ENCODE measurements at regions not wholly inside any gene's neighbourhood (a gene's known extent, or its start where the extent isn't known, plus 50 kb on each side); places are given as distances from the start of the nearest gene placed in this dataset.

GRCh38 chr13:110062077-110062776 lies 244.7 kb downstream of the COL4A1 start:
- no peaks in the 10 kb centered on the region for H3K27me3 ChIP-seq (replicated peaks; ENCODE audit: control insufficient read depth, insufficient read depth, low read length)

GRCh38 chr13:110061270-110061669 lies 245.7 kb downstream of the COL4A1 start:
- CTCF ChIA-PET: no interaction called here
- no peaks in the 10 kb centered on the region for H3K27me3 ChIP-seq (replicated peaks; ENCODE audit: control insufficient read depth, insufficient read depth, low read length)
- no peaks in the 10 kb centered on the region for H3K4me1 Mint-ChIP-seq (ENCODE audit: low read depth, unreplicated experiment)
- POLR2A ChIA-PET: no interaction called here
- H3K4me3 Mint-ChIP-seq (ENCODE audit: unreplicated experiment): no peak overlapping the region
- intact Hi-C loops (cut with micrococcal nuclease; ENCODE audit: unreplicated experiment): no loop called here
- TF ChIP-seq, protein P1, sequence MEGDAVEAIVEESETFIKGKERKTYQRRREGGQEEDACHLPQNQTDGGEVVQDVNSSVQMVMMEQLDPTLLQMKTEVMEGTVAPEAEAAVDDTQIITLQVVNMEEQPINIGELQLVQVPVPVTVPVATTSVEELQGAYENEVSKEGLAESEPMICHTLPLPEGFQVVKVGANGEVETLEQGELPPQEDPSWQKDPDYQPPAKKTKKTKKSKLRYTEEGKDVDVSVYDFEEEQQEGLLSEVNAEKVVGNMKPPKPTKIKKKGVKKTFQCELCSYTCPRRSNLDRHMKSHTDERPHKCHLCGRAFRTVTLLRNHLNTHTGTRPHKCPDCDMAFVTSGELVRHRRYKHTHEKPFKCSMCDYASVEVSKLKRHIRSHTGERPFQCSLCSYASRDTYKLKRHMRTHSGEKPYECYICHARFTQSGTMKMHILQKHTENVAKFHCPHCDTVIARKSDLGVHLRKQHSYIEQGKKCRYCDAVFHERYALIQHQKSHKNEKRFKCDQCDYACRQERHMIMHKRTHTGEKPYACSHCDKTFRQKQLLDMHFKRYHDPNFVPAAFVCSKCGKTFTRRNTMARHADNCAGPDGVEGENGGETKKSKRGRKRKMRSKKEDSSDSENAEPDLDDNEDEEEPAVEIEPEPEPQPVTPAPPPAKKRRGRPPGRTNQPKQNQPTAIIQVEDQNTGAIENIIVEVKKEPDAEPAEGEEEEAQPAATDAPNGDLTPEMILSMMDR (IDR thresholded peaks at IDR 0.05; ENCODE audit: insufficient read depth in 1 of 2, low read depth in 1 of 2, low read length in 1 of 2, severe bottlenecking in 1 of 2, unreplicated experiment in 1 of 2): no peak
- H3K27ac Mint-ChIP-seq (ENCODE audit: unreplicated experiment): no peak overlapping the region
- H3K9me3 Mint-ChIP-seq (ENCODE audit: unreplicated experiment): no peaks in the 10 kb centered on the region
- no peaks in the 10 kb centered on the region for H3K36me3 ChIP-seq (ENCODE audit: control insufficient read depth, insufficient read depth, low read length)
- no peak for DNase-seq
- no peak overlapping the region for H3K4me3 ChIP-seq (ENCODE audit: low read depth, low read length)
- H3K36me3 Mint-ChIP-seq (ENCODE audit: insufficient read depth, unreplicated experiment): no peaks in the 10 kb centered on the region
- H3K9me3 ChIP-seq: no peaks in the 10 kb centered on the region
- H3K4me1 ChIP-seq: no peaks in the 10 kb centered on the region; the same call in 1 of the 2 replicates
- no TSS peak for BruUV-seq (replicated peaks)
- peaks cover 2% of the 10 kb centered on the region for H3K27me3 Mint-ChIP-seq (ENCODE audit: insufficient read depth, unreplicated experiment)

More at GRCh38 chr13:110062077-110062776, 244.7 kb downstream of the COL4A1 start:
- Histone ChIP-seq H3K9me3 (no peaks in the 10 kb centered on the region), H3K36me3 (ENCODE audit: control insufficient read depth, insufficient read depth, low read length) (no peaks in the 10 kb centered on the region), H3K4me3 (ENCODE audit: low read depth, low read length) (no peak overlapping the region), H3K4me1 (no peaks in the 10 kb centered on the region; the same call in 1 of the 2 replicates)
- TF ChIP-seq, protein P1 (IDR thresholded peaks at IDR 0.05; ENCODE audit: insufficient read depth in 1 of 2, low read depth in 1 of 2, low read length in 1 of 2, severe bottlenecking in 1 of 2, unreplicated experiment in 1 of 2): no peak
- DNase-seq: no peak
- Mint-ChIP-seq H3K4me1 (ENCODE audit: low read depth, unreplicated experiment) (no peaks in the 10 kb centered on the region), H3K4me3 (ENCODE audit: unreplicated experiment) (no peak overlapping the region), H3K27me3 (ENCODE audit: insufficient read depth, unreplicated experiment) (no peaks in the 10 kb centered on the region), H3K36me3 (ENCODE audit: insufficient read depth, unreplicated experiment) (no peaks in the 10 kb centered on the region), H3K9me3 (ENCODE audit: unreplicated experiment) (no peaks in the 10 kb centered on the region), H3K27ac (ENCODE audit: unreplicated experiment) (no peak overlapping the region)
- intact Hi-C loops (cut with micrococcal nuclease; ENCODE audit: unreplicated experiment): no loop called here
- CTCF ChIA-PET: no interaction called here
- no TSS peak for BruUV-seq (replicated peaks)
- POLR2A ChIA-PET: no interaction called here

DNA sequence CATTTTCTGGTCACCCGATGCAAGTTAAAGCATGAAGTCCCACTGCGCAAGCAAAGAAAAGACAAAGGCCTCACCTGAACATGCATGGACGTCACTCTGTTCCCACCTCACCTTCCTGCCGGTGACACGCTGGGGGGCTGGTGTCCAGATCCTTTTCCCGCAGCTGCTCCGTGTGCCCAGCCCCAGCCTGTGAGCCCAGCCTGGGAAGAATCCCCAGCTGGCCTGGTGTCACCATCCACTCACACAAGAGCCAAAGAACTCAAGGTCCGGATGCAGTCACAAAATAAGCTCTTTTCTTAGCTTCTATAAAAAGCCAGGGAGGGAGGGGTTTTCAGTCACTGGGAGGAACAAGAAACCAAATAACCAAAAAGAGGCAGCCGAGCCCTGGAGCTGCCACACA lies 249.9 kb downstream of the COL4A1 start:
- H3K4me3 Mint-ChIP-seq (ENCODE audit: unreplicated experiment): no peak overlapping the region
- intact Hi-C loops (cut with micrococcal nuclease; ENCODE audit: unreplicated experiment): no loop called here
- no peak overlapping the region for H3K27ac Mint-ChIP-seq (ENCODE audit: unreplicated experiment)
- TF ChIP-seq, protein P1 (IDR thresholded peaks at IDR 0.05; ENCODE audit: insufficient read depth in 1 of 2, low read depth in 1 of 2, low read length in 1 of 2, severe bottlenecking in 1 of 2, unreplicated experiment in 1 of 2): no peak
- no peaks in the 10 kb centered on the region; the same call in 1 of the 2 replicates for H3K9me3 ChIP-seq
- no peaks in the 10 kb centered on the region for H3K36me3 ChIP-seq (ENCODE audit: control insufficient read depth, insufficient read depth, low read length)
- no peak for DNase-seq
- no peaks in the 10 kb centered on the region for H3K27me3 ChIP-seq (replicated peaks; ENCODE audit: control insufficient read depth, insufficient read depth, low read length)
- peaks cover 5% of the 10 kb centered on the region for H3K27me3 Mint-ChIP-seq (ENCODE audit: insufficient read depth, unreplicated experiment)
- no peaks in the 10 kb centered on the region for H3K4me1 ChIP-seq
- H3K36me3 Mint-ChIP-seq (ENCODE audit: insufficient read depth, unreplicated experiment): no peaks in the 10 kb centered on the region
- H3K4me3 ChIP-seq (ENCODE audit: low read depth, low read length): no peak overlapping the region
- ChIA-PET POLR2A (no interaction called here), CTCF (no interaction called here)
- H3K9me3 Mint-ChIP-seq (ENCODE audit: unreplicated experiment): no peaks in the 10 kb centered on the region
- H3K4me1 Mint-ChIP-seq (ENCODE audit: low read depth, unreplicated experiment): no peaks in the 10 kb centered on the region
- BruUV-seq (replicated peaks): no TSS peak
